ENCODE measurements at regions not wholly inside any gene's neighbourhood (a gene's known extent, or its start where the extent isn't known, plus 50 kb on each side); places are given as distances from the start of the nearest gene placed in this dataset.

GRCh38 chr6:91114123-91114708, 527.3 kb upstream of the MAP3K7 start:
- TF ChIP-seq CTCF (IDR thresholded peaks at IDR 0.05): no peak
- no peak for TF ChIP-seq POLR2AphosphoS5 (IDR thresholded peaks at IDR 0.05)
- no peak for TF ChIP-seq POLR2A (IDR thresholded peaks at IDR 0.05)

Measured in breast epithelium (tissue), 3 donors.